ENCODE measurements at regions not wholly inside any gene's neighbourhood (a gene's known extent, or its start where the extent isn't known, plus 50 kb on each side); places are given as distances from the start of the nearest gene placed in this dataset.

DNA sequence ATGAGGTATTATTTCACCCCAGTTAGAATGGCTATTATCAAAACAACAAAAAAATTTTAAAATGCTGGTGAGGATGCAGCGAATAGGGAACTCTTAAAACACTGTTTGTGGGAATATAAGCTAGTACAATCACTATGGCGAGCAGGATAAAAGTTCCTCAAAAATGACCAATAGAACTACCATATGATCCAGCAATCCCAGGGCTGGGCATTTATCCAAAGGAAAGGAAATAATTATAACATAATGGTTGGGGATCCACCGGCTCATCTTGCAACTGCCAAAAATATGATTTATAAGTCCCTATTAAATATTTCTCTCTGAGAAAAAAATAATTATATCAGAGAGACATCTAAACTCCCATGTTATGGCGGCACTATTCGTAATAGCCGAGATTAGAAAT lies 127.6 kb upstream of the MME start:
- TF ChIP-seq, protein P1, sequence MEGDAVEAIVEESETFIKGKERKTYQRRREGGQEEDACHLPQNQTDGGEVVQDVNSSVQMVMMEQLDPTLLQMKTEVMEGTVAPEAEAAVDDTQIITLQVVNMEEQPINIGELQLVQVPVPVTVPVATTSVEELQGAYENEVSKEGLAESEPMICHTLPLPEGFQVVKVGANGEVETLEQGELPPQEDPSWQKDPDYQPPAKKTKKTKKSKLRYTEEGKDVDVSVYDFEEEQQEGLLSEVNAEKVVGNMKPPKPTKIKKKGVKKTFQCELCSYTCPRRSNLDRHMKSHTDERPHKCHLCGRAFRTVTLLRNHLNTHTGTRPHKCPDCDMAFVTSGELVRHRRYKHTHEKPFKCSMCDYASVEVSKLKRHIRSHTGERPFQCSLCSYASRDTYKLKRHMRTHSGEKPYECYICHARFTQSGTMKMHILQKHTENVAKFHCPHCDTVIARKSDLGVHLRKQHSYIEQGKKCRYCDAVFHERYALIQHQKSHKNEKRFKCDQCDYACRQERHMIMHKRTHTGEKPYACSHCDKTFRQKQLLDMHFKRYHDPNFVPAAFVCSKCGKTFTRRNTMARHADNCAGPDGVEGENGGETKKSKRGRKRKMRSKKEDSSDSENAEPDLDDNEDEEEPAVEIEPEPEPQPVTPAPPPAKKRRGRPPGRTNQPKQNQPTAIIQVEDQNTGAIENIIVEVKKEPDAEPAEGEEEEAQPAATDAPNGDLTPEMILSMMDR (IDR thresholded peaks at IDR 0.05; ENCODE audit: insufficient read depth, low read depth, low read length, missing control alignments), result no peak
- DNase-seq (ENCODE audit: low read depth), result no peak

DNA sequence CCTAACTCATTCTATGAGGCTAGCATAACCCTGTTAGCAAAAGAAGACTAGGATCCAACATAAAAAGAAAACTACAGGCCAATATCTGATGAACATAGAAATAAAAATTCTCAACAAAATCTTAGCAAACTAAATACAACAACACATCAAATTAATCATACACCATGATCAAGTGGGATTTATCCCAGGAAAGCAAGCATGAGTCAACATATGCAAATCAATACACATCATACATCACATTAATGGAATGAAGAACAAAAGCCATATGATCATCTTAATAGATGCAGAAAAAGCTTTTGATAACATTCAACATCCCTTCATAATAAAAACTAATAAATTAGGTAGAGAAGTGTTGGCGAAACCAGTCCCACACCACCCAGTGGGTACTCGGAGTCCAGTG lies 136.1 kb upstream of the MME start:
- TF ChIP-seq, protein P1 (IDR thresholded peaks at IDR 0.05; ENCODE audit: insufficient read depth, low read depth, low read length, missing control alignments), result no peak
- no peak for DNase-seq (ENCODE audit: low read depth)
- H3K4me3 ChIP-seq (ENCODE audit: low read depth, low read length), result no peak overlapping the region

More for the DNA sequence above, 127.6 kb upstream of the MME start:
- H3K4me3 ChIP-seq (ENCODE audit: low read depth, low read length), result no peak overlapping the region

DNA sequence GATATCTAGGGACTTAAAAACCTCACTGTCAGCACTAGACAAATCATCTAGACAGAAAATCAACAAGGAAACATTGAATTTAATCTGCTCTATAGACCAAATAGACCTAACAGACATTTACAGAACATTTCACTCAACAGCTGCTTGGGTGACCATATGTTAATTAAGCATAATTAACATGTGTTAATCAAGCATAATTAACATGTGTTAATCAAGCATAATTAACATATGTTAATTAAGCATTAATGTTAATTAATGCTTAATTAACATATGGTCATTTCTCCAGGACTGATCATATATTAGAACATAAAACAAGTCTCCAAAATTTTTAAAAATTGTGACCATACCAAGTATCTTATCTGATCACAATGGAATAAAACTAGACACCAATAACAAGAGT lies 137.3 kb upstream of the MME start:
- H3K4me3 ChIP-seq (ENCODE audit: low read depth, low read length), result no peak overlapping the region
- TF ChIP-seq, protein P1 (IDR thresholded peaks at IDR 0.05; ENCODE audit: insufficient read depth, low read depth, low read length, missing control alignments), result no peak
- no peak for DNase-seq (ENCODE audit: low read depth)

DNA sequence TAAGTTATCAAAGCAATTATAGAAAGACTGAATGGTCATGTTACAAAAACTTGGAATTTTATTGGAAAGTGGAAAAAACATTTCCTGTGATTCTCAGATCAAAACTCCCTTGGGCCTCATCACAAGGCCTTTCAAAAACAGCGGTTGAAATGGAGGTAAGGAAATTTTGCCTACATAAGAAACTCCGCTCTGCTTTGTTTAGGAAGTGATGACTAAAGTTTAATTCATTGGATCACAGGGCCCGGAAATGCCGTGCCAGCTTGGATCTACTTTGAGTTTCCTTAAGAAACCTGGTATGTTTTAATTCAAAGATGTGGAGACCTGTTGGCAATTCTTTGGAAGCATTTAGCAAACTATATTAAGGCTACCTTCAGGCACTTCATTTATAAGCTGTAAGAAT lies 143.9 kb upstream of the MME start:
- H3K4me3 ChIP-seq (ENCODE audit: low read depth, low read length), result no peak overlapping the region
- no peak for DNase-seq (ENCODE audit: low read depth)
- TF ChIP-seq, protein P1 (IDR thresholded peaks at IDR 0.05; ENCODE audit: insufficient read depth, low read depth, low read length, missing control alignments), result no peak

DNA sequence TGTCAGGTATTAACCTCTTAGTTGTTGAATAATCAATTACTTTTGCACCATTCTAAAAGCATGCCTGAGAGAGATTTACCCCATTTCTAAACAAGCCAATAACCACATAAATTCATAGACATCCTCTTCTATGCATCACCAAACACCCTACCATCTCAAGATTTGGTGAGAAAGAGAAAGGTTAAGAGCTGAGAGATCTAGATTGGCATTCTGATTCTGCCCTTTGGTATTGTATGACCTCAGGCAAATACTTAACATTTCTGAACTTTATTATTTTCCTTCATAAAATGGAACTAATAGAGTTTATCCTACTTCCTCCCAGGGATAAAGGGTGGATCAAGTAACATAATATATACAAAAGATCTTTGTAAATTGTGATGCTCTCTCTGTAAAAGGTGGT lies 146.5 kb upstream of the MME start:
- DNase-seq (ENCODE audit: low read depth), result no peak
- TF ChIP-seq, protein P1 (IDR thresholded peaks at IDR 0.05; ENCODE audit: insufficient read depth, low read depth, low read length, missing control alignments), result no peak
- H3K4me3 ChIP-seq (ENCODE audit: low read depth, low read length), result no peak overlapping the region

DNA sequence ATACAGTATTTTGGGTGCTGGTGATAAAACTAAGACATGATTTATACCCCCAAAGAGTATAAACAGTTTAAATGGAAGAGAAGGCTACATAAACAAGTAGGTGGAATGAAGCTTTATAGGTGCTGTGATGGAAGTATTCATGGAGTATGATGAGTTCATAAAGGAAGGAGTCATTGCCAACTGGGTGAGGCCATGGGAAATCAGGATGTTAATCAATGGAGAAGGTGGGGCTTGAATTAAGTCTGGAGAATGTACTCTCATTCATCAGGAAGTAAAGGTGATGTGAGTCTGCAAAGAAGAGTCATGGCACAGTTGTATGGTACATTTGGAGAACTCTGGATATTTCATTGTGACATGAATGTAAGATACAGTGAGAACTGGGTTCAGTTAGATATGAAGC lies 147.5 kb upstream of the MME start:
- DNase-seq (ENCODE audit: low read depth), result no peak
- no peak overlapping the region for H3K4me3 ChIP-seq (ENCODE audit: low read depth, low read length)
- TF ChIP-seq, protein P1 (IDR thresholded peaks at IDR 0.05; ENCODE audit: insufficient read depth, low read depth, low read length, missing control alignments), result no peak

DNA sequence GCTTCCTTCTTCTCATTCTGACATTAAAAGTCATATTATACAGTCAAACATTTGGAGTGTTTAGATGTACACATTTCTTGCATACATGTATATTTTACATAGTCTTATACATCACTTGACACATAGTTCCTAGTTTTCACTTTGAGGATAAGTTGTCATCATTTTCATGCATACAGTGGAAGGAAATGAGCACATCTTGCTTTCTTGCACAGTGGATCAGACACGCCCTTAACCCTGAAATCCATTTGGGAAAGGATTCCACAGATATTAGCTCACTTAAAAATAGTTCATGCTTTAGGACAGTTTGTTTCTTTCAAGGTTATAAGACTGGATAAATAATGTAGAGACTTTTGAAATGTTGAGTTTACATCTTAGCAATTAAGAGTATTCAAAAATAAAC lies 148.6 kb upstream of the MME start:
- H3K4me3 ChIP-seq (ENCODE audit: low read depth, low read length), result no peak overlapping the region
- no peak for DNase-seq (ENCODE audit: low read depth)
- TF ChIP-seq, protein P1 (IDR thresholded peaks at IDR 0.05; ENCODE audit: insufficient read depth, low read depth, low read length, missing control alignments), result no peak
